ENCODE measurements at regions not wholly inside any gene's neighbourhood (a gene's known extent, or its start where the extent isn't known, plus 50 kb on each side); places are given as distances from the start of the nearest gene placed in this dataset.

- Histone ChIP-seq H3K27me3 (ENCODE audit: control insufficient read depth, insufficient read depth, low read length) (no peaks in the 10 kb centered on the region), H3K9ac (ENCODE audit: low read length) (no peak overlapping the region), H3K4me1 (ENCODE audit: control insufficient read depth, insufficient read depth, low read length) (no peaks in the 10 kb centered on the region), H3K9me3 (ENCODE audit: control insufficient read depth, insufficient read depth, low read depth, low read length) (no peaks in the 10 kb centered on the region), H3K4me3 (ENCODE audit: low read depth, low read length) (no peak overlapping the region), H3K36me3 (ENCODE audit: control insufficient read depth, insufficient read depth, low read length) (no peaks in the 10 kb centered on the region), H3K27ac (ENCODE audit: low read depth, low read length) (no peak overlapping the region)
Measured at GRCh38 chr11:70815485-70815832, 417.1 kb downstream of the CTTN start.

DNA sequence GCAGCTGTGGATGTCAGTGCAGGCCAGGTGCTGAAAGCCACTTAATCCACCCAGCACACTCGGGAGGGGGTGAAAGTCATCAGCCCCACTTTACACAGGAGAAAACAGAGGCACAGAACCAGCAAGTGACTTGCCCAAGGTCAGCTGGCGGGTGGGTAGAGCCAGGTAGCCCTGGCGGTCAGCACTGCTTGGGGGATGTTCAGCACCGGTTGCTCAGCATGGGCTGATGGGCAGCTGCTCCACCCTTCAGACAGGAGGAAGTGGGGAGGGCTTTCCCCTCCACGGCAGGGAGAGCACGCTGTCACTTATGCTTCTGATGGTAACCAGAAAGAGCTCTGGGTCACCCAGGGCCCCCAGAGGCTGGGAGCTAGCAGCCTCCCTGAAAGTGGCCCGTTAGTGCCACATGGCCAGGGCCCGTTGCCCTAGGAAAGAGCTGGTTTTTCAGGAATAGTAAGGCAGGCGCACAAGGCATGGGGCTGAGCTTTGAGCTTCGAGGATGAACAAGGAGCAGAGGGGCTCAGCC, 417.9 kb downstream of the CTTN start:
- H3K4me3 ChIP-seq (ENCODE audit: low read depth, low read length): no peak overlapping the region
- H3K9me3 ChIP-seq (ENCODE audit: control insufficient read depth, insufficient read depth, low read depth, low read length): no peaks in the 10 kb centered on the region
- no peaks in the 10 kb centered on the region for H3K27me3 ChIP-seq (ENCODE audit: control insufficient read depth, insufficient read depth, low read length)
- no peaks in the 10 kb centered on the region for H3K4me1 ChIP-seq (ENCODE audit: control insufficient read depth, insufficient read depth, low read length)
- H3K27ac ChIP-seq (ENCODE audit: low read depth, low read length): no peak overlapping the region
- no peaks in the 10 kb centered on the region for H3K36me3 ChIP-seq (ENCODE audit: control insufficient read depth, insufficient read depth, low read length)
- H3K9ac ChIP-seq (ENCODE audit: low read length): no peak overlapping the region

- Histone ChIP-seq H3K9me3 (ENCODE audit: control insufficient read depth, insufficient read depth, low read depth, low read length) (no peaks in the 10 kb centered on the region), H3K27ac (ENCODE audit: low read depth, low read length) (no peak overlapping the region), H3K36me3 (ENCODE audit: control insufficient read depth, insufficient read depth, low read length) (no peaks in the 10 kb centered on the region), H3K4me1 (ENCODE audit: control insufficient read depth, insufficient read depth, low read length) (no peaks in the 10 kb centered on the region), H3K4me3 (ENCODE audit: low read depth, low read length) (no peak overlapping the region), H3K9ac (ENCODE audit: low read length) (no peak overlapping the region), H3K27me3 (ENCODE audit: control insufficient read depth, insufficient read depth, low read length) (no peaks in the 10 kb centered on the region)
Measured at GRCh38 chr11:70818351-70818750, 420.0 kb downstream of the CTTN start.

- Histone ChIP-seq H3K4me3 (ENCODE audit: low read depth, low read length) (no peak overlapping the region), H3K9me3 (ENCODE audit: control insufficient read depth, insufficient read depth, low read depth, low read length) (no peaks in the 10 kb centered on the region), H3K4me1 (ENCODE audit: control insufficient read depth, insufficient read depth, low read length) (no peaks in the 10 kb centered on the region), H3K27me3 (ENCODE audit: control insufficient read depth, insufficient read depth, low read length) (peaks cover 4% of the 10 kb centered on the region; the same call in 1 of the 2 replicates), H3K36me3 (ENCODE audit: control insufficient read depth, insufficient read depth, low read length) (no peaks in the 10 kb centered on the region), H3K27ac (ENCODE audit: low read depth, low read length) (no peak overlapping the region), H3K9ac (ENCODE audit: low read length) (no peak overlapping the region)
Measured at GRCh38 chr11:70819022-70819421, 420.7 kb downstream of the CTTN start.

GRCh38 chr11:70820311-70820710, 422.0 kb downstream of the CTTN start:
- peaks cover 16% of the 10 kb centered on the region; the same call in 1 of the 2 replicates for H3K27me3 ChIP-seq (ENCODE audit: control insufficient read depth, insufficient read depth, low read length)
- H3K27ac ChIP-seq (ENCODE audit: low read depth, low read length): no peak overlapping the region
- no peak overlapping the region for H3K4me3 ChIP-seq (ENCODE audit: low read depth, low read length)
- H3K9ac ChIP-seq (ENCODE audit: low read length): no peak overlapping the region
- H3K9me3 ChIP-seq (ENCODE audit: control insufficient read depth, insufficient read depth, low read depth, low read length): no peaks in the 10 kb centered on the region
- H3K4me1 ChIP-seq (ENCODE audit: control insufficient read depth, insufficient read depth, low read length): peaks cover 7% of the 10 kb centered on the region; the same call in 1 of the 2 replicates
- H3K36me3 ChIP-seq (ENCODE audit: control insufficient read depth, insufficient read depth, low read length): no peaks in the 10 kb centered on the region

GRCh38 chr11:70820712-70821111, 422.4 kb downstream of the CTTN start:
- Histone ChIP-seq H3K4me1 (ENCODE audit: control insufficient read depth, insufficient read depth, low read length) (peaks cover 7% of the 10 kb centered on the region; the same call in 1 of the 2 replicates), H3K9ac (ENCODE audit: low read length) (no peak overlapping the region), H3K4me3 (ENCODE audit: low read depth, low read length) (no peak overlapping the region), H3K36me3 (ENCODE audit: control insufficient read depth, insufficient read depth, low read length) (no peaks in the 10 kb centered on the region), H3K27ac (ENCODE audit: low read depth, low read length) (no peak overlapping the region), H3K27me3 (ENCODE audit: control insufficient read depth, insufficient read depth, low read length) (peaks cover 20% of the 10 kb centered on the region; the same call in 1 of the 2 replicates), H3K9me3 (ENCODE audit: control insufficient read depth, insufficient read depth, low read depth, low read length) (no peaks in the 10 kb centered on the region)

DNA sequence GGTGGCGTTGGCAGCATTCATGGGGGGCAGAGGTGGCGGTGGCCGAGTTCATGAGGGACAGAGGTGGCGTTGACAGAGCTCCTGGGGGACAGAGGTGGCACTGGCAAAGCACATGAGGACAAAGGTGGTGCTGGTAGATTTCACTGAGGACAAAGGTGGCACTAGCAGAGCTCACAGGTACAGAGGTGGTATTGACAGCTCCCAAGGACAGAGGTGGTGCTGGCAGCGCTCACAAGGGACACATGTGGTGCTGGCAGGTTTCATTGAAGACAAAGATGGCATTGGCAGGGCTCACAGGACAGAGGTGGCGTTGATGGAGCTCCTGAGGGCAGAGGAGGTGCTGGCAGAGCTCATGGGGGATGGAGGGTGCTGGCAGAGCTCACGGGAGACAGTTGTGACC, 425.4 kb downstream of the CTTN start:
- Histone ChIP-seq H3K27me3 (ENCODE audit: control insufficient read depth, insufficient read depth, low read length) (peaks cover 37% of the 10 kb centered on the region; the same call in 1 of the 2 replicates), H3K9me3 (ENCODE audit: control insufficient read depth, insufficient read depth, low read depth, low read length) (no peaks in the 10 kb centered on the region)

DNA sequence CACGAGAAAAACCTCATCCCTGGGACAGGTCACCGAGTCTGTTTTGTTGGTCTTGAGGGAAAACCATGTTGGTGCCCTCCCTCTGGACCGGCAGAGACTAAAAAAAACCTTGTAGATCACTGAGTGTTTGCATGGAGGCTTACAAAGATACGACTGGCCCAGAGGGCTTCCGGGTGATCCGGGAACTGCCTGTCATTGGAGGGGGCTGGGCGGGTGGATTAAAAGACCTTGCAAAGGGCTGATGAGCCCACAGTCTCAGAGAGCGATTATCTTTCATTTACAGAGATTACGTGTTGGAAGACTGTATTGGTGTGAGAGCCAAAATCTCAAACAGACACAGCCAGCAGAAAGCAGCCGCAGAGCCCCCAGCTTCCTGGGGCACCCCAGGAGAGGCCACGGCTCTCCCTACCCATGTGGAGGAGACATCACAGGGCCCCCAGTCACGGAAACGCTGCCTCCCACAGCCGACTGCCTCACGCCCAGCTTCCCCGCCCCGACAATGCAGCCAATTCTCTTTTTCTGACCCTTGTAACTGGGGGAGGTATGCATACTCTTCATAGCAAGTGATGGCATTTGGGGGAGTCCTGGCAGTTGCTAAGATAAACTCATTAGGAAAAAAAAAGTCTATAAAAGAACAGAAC, 426.4 kb downstream of the CTTN start:
- Histone ChIP-seq H3K4me3 (ENCODE audit: low read depth, low read length) (no peak overlapping the region), H3K27ac (ENCODE audit: low read depth, low read length) (no peak overlapping the region), H3K27me3 (ENCODE audit: control insufficient read depth, insufficient read depth, low read length) (peaks cover 37% of the 10 kb centered on the region; the same call in 1 of the 2 replicates), H3K4me1 (ENCODE audit: control insufficient read depth, insufficient read depth, low read length) (peaks cover 18% of the 10 kb centered on the region), H3K9me3 (ENCODE audit: control insufficient read depth, insufficient read depth, low read depth, low read length) (no peaks in the 10 kb centered on the region), H3K36me3 (ENCODE audit: control insufficient read depth, insufficient read depth, low read length) (no peaks in the 10 kb centered on the region), H3K9ac (ENCODE audit: low read length) (no peak overlapping the region)

More for the DNA sequence above, 425.4 kb downstream of the CTTN start:
- H3K4me1 ChIP-seq (ENCODE audit: control insufficient read depth, insufficient read depth, low read length): peaks cover 18% of the 10 kb centered on the region
- H3K27ac ChIP-seq (ENCODE audit: low read depth, low read length): no peak overlapping the region
- no peaks in the 10 kb centered on the region for H3K36me3 ChIP-seq (ENCODE audit: control insufficient read depth, insufficient read depth, low read length)
- no peak overlapping the region for H3K9ac ChIP-seq (ENCODE audit: low read length)
- H3K4me3 ChIP-seq (ENCODE audit: low read depth, low read length): no peak overlapping the region

DNA sequence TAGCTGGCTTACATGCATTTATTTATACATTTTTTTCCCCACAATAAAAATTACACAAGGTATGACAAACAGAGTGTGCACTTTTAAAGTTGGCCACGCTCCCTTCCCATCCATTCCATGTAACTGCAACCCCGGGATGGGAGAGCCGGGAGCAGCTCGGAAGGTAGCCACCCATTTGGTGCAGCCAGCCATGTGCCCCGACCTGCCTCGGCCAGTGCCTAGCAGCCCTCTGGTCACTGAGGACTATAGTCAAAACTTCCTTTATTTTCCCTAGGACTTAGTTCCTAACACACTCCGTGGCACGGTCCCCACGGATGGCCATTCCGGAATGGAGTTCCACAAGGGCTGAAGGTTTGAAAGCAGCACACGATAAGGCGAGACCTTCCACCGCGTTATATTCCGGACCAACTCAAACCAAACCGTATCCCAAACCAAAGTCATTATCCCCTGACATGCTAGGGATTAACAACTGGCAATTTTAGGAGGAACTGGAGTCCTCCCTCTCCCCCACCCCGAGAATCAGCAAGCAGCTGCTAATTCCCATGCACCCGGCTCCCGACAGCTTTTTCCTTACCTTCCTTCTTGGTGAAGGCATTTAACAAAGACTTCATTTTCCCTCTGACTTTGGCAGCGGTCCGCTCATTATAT, 426.4 kb downstream of the SHANK2 start:
- Histone ChIP-seq H3K36me3 (ENCODE audit: control insufficient read depth, insufficient read depth, low read length) (no peaks in the 10 kb centered on the region), H3K4me1 (ENCODE audit: control insufficient read depth, insufficient read depth, low read length) (peaks cover 18% of the 10 kb centered on the region), H3K9me3 (ENCODE audit: control insufficient read depth, insufficient read depth, low read depth, low read length) (no peaks in the 10 kb centered on the region), H3K9ac (ENCODE audit: low read length) (no peak overlapping the region), H3K27ac (ENCODE audit: low read depth, low read length) (no peak overlapping the region), H3K27me3 (ENCODE audit: control insufficient read depth, insufficient read depth, low read length) (peaks cover 37% of the 10 kb centered on the region; the same call in 1 of the 2 replicates), H3K4me3 (ENCODE audit: low read depth, low read length) (peak overlapping the region; percentile 44; the same call in 1 of the 2 replicates)

- Histone ChIP-seq H3K27me3 (ENCODE audit: control insufficient read depth, insufficient read depth, low read length) (peaks cover 37% of the 10 kb centered on the region; the same call in 1 of the 2 replicates), H3K4me1 (ENCODE audit: control insufficient read depth, insufficient read depth, low read length) (peaks cover 18% of the 10 kb centered on the region), H3K36me3 (ENCODE audit: control insufficient read depth, insufficient read depth, low read length) (no peaks in the 10 kb centered on the region), H3K4me3 (ENCODE audit: low read depth, low read length) (peak overlapping the region; percentile 44; the same call in 1 of the 2 replicates), H3K27ac (ENCODE audit: low read depth, low read length) (no peak overlapping the region), H3K9ac (ENCODE audit: low read length) (no peak overlapping the region), H3K9me3 (ENCODE audit: control insufficient read depth, insufficient read depth, low read depth, low read length) (no peaks in the 10 kb centered on the region)
Measured at GRCh38 chr11:70826541-70827335, 425.6 kb downstream of the SHANK2 start.

All from HUES6 (cell line).